ENCODE measurements at regions not wholly inside any gene's neighbourhood (a gene's known extent, or its start where the extent isn't known, plus 50 kb on each side); places are given as distances from the start of the nearest gene placed in this dataset.

DNA sequence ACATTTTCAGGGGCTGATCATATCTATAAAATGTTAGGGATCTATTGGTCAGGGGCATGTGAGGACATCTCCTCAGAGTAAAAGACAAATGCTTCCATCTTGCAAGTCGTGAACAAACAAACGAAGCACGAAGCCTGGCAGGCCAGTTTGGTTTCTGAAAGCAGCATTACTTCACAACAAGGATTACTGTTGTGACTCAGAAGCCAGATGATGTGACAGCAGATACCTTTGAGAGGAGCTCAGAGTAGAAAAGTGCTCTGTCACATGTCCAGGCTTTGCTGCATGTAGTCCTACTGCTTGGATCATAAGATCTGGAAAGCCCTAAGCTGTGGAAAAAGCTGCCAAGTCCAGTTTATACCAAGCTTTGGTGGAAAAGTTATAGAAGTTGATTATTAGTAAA, 1827.2 kb downstream of the ARAP2 start:
- TF ChIP-seq ZFP30 (CRISPR knock-in tag; IDR thresholded peaks at IDR 0.05) = no peak
- TF ChIP-seq TOX (CRISPR knock-in tag; IDR thresholded peaks at IDR 0.05; ENCODE audit: borderline replicate concordance) = no peak
- TF ChIP-seq TCF4 (CRISPR knock-in tag; IDR thresholded peaks at IDR 0.05; ENCODE audit: borderline replicate concordance) = no peak
- TF ChIP-seq ZC3H10 (CRISPR knock-in tag; IDR thresholded peaks at IDR 0.05) = no peak
- no peak for TF ChIP-seq ZNF70 (CRISPR knock-in tag; IDR thresholded peaks at IDR 0.05)
- TF ChIP-seq ISL1 (CRISPR knock-in tag; IDR thresholded peaks at IDR 0.05) = no peak
- no peak for TF ChIP-seq ZFP3 (CRISPR knock-in tag; IDR thresholded peaks at IDR 0.05)
- TF ChIP-seq ZNF8 (CRISPR knock-in tag; IDR thresholded peaks at IDR 0.05) = no peak
- TF ChIP-seq, protein P1, sequence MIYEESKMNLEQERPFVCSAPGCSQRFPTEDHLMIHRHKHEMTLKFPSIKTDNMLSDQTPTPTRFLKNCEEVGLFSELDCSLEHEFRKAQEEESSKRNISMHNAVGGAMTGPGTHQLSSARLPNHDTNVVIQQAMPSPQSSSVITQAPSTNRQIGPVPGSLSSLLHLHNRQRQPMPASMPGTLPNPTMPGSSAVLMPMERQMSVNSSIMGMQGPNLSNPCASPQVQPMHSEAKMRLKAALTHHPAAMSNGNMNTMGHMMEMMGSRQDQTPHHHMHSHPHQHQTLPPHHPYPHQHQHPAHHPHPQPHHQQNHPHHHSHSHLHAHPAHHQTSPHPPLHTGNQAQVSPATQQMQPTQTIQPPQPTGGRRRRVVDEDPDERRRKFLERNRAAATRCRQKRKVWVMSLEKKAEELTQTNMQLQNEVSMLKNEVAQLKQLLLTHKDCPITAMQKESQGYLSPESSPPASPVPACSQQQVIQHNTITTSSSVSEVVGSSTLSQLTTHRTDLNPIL (CRISPR knock-in tag; IDR thresholded peaks at IDR 0.05; ENCODE audit: low read depth) = no peak

Data from SK-N-SH treated with all-trans-retinoic acid at 6 μM for 48 hours (cell line).